T1000 (cell line): ENCODE measurements at regions not wholly inside any gene's neighbourhood (a gene's known extent, or its start where the extent isn't known, plus 50 kb on each side); places are given as distances from the start of the nearest gene placed in this dataset.

Experiments used
- DNase-seq: peaks from one replicate; lab custom pipeline; 2025; ENCODE audit warnings: mixed read lengths; lab: John Stamatoyannopoulos, UW

DNA sequence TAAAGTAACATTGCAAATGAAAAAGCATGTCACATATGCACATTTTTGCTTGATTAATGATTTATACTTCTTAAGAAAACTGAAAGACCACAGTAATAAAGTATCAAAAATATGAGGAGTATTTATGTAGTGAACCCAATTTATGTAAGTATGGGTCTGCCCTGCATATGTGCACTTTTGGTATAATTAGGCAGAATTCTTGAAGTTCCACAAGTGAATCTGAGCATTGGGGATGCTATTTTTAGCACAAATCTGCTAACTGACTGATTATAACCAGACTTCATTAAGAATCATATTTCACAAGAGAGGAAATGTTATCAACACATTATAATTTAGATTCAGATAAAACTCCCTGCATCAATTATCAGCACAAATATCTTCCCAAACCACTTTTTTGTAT lies 407.1 kb upstream of the LRRC4C start:
- DNase-seq, result no peak

DNA sequence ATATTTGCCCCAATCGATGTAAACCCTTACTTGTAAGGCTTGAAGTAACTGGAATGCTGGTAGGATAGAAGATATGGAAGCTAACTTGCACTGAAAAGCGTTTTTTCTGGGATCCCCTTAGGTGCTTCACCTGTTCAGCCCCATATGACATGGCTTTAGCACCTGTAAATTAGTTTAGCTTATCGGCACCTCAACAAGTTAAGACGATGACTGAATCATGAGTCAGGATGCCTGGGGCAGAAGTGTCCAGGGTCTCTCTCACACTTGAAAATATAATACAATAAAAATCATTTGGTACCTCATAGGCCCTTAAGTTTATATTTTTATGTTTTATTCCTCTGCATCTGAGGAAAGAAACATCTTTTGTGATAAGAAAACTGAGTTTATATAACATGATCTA lies 409.2 kb upstream of the LRRC4C start:
- DNase-seq, result no peak

DNA sequence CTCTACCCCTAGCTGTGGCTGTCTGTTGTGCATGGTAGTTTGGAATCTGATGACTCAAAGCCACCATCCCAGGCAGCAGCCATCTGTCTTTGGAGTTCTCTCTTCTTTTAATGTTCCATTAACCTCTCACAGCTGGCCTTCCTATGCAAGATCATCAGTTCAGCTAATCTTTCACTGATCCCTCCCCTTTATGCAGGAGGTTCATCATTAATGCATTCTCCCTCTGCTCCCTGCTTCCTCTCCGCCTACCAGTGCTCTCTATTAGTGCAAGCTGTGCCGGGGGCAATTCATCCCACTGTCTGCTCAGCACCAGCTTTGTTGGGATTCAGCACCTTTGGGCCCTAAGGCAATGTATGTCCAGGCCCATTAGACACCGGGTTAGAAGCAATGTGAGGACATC lies 413.0 kb upstream of the LRRC4C start:
- no peak for DNase-seq

DNA sequence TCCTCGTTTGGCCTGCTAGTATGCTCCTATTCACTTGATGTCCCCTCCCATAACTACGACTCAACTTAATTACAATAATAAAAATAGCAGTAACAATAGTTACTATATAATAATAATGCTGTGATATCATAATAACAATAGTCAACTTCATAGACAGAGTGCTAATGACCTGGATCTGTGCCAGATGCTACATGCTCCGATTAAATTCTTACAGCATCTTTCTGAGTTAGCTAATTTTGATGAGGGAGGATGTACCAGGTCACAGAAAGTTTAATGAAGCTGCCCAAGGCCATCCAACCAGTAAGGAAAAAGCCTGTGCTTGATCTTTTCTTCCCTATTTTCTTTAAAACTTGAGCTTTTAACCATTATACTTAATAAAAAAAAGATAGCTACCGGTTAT lies 413.4 kb upstream of the LRRC4C start:
- no peak for DNase-seq

DNA sequence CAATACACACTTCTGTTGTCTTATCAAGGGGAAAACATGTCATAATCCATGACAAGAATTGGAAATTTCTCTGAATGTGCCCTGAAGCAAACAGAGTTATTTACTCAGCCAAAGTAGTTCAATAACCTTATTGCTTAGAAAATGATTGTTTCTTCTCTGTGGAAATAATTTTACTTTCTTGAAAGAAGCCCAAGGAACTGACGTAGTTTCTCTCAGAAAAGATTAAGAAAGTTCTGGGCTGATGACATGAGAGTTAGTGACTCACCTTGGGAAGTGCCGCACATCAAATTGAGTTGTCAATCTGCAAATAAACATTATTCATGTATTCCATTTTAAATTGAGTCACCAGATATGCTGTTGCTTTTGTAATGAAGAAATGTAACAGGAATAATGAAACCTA lies 418.6 kb upstream of the LRRC4C start:
- no peak for DNase-seq

DNA sequence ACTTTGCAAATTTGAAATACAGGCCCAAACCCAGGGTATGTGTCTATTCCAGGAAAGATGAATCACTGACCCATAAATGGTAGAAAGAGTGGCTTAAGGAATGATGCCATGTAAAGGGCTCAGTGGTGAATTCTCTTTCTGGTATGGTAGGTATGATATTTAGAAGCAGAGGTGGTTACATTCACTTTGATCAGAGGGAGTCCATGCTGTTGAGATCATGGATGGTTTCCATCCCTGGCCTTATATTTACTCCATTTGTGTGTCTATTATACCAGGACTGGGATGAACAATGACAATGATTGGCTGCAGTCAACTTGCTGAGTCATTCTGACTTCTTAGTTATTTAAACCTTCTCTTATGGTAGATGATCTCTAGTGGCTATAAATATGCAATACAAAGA lies 419.8 kb upstream of the LRRC4C start:
- DNase-seq, result peak; percentile 17

DNA sequence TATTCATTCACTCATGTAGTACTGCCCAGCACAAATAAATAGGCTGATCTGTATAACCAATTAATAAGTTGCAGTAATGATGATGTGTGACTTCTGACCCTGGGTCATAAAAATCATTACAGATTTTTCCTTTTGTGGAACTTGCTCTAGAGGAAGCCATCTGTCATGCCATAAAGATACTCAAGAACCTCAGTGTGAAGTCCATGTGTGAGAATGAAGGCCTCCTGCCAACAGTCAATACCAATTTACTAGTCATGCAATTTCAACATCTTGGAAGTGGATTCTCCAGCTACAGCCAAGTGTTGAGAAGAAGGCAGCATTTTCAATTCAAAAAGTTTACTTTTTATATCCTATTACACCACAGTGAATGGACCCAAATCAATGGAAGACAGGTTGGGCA lies 435.6 kb upstream of the LRRC4C start:
- no peak for DNase-seq

DNA sequence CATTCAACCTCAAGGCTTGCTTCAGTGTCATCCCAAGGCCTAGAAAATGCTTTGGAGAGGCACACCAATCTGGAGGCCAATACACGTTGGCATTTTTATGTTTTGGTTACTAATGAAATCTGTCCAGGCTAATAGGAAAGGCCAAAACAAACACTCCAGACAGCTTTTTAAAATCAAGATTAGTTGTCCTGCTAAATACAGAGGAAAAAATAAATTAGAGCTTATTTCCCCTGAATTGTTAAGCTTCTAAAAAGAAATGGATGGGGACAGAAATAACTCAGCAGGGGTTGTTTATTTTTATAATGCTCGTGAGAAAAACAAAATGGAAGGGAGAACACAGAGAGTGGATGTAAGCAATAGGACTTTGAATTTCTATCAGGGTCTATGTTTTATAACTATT lies 438.5 kb upstream of the LRRC4C start:
- DNase-seq, result no peak

DNA sequence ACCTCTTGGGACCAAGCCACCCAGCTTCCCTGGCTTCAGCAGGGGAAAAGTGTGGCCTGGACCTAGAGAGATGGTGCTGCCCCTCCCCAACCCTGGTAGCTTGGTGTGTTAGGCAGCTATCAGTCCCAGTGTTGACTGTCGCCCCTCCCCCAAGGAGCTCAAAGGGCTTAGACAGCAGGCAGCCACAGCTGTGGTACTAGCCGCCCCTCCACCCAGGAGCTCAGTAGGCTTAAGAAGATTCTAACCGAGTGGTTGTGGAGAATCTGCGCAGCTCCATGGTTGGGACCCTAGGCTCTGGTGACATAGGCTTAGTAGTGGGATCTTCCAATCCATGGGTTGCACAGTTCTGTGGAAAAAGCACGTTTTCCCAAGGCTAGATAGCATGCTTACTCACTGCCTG lies 458.4 kb upstream of the LRRC4C start:
- DNase-seq, result no peak

DNA sequence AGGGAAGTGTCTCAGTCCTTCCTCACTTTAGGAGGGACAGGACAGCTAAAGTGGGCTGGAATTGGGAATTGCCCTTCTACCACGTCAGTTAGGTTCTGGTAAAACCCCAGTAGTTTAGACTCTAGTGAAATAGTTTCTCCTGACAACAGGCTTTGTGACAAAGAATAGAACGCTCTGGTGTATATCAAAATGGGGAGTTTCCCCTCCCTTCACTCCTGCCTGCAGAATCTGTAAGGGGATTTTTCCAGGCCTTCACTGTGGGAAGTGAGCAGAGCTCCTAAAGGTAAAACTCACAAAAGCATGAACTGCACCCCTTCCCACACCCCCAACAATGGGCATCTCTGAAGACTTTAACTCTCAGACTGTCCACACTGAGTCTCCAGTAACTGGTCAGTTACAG lies 460.9 kb upstream of the LRRC4C start:
- no peak for DNase-seq

DNA sequence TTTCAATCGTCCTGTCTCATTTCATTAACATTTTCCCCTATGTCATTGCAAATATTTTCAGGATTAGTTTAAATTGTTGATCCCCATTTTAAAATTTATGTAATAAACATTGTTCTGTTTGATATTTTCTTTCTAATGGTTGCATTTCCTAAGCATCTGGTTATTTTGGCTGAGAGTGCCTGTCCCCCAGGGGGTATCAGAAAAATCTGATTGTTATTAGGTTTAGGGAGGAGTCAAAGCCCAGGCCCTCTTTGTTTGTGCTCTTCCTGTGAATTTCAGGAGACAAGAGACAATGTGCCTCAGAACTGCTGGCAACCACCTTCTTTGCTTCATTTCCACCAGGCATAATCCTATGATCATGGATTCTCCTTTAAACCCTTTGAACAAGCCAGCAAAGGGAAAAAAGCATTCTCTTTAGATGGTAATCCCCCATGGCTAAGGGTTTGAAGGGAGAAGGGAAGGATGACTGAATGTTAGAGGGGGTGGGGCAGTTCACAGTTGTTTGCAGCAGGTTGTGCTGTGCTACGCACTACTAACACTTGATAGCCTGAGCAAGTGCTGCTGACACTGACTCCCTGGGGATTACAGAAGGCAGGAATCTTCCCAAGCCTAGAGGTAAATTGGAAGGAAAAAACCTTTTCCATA lies 462.4 kb upstream of the LRRC4C start:
- no peak for DNase-seq

DNA sequence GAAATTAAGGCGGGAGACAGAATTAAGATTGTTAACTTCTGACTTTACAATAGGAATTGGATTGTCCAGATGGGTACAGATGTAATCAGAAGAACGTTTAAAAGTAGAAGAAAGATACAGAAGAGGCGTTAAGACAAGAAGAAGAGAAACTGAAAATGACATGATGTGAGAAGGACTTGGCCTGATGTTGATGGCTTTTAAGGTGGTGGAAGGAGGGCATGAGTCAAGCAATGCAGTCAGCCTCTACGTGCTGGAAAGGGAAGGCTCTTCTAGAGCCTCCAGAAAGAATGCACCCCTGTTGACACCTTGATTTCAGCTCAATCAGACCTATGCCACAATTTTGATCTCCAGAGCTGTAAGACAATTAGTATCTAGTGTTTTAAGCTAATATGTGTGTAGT lies 466.9 kb upstream of the LRRC4C start:
- DNase-seq, result no peak

DNA sequence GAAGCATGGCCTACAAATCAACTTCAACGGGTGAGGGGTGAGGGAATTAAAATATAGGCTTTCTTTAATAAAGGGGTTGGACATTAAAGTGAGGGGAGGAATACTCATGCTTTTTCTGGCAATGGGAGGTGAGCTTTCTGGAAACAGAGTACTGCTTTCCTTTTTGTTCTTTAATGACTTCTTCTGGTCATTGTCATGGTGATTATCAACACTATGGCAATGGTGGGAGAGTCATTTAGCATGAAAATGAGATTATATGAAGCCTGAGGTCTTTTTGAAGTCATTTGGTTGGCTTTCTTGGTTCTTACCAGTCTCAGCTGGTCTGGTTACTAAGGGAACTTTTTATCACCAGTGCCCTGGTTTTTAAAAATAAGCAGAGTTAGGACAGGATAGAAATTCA lies 475.8 kb upstream of the LRRC4C start:
- DNase-seq, result no peak

DNA sequence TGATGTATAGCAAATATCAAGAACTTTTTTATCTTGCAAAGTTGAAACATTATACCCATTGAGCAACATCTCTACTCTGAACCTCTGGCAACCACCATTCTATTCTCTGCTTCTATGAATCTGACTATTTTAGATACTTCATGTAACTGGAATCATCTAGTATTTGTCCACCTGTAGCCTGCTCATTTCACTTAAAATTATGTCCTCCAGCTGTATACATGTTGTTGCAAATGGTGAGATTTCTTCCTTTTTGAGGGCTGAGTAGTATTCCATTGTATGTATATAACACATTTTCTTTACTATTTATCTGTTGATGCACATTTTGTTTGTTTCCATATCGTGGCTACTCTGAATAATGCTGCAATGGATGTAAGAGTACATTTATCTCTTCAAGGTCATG lies 476.3 kb upstream of the LRRC4C start:
- no peak for DNase-seq

DNA sequence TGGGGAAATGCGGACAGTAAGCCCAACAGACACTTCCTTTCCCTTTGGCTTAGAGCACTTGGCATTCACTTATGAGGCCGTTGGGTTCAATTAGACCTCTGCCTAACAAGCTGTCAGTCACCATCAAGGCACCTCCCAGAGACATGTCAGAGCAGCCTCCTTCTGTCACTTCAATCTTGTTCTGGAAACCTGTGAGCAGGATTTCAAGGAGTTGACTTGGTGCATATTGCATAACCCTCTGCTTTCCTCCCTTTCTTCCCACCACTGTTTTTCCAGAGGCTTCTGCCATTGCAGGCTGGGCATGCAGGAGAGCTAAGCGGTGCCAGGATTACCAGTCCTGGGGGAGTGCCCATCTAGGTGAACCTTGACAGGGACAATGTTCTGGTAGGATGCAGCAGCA lies 484.2 kb upstream of the LRRC4C start:
- no peak for DNase-seq

DNA sequence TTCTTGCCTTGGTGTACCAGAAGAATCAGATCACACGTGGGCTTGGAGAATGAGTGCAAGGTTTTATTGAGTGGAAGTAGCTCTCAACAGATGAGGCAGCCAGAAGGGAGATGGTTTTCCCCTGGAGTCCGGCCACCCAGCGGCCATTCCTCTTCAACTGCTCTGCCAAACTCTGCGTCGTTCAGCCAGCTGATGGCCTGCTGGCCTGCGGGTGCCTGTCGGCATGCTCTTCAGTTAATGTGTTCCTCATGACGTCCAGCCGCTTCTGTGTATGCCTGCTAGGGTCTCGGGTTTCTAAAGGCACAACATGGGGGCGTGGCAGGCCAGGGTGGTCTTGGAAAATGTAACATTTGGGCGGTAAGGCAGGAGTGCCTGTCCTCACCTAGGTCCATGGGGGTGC lies 487.9 kb upstream of the LRRC4C start:
- DNase-seq, result no peak

DNA sequence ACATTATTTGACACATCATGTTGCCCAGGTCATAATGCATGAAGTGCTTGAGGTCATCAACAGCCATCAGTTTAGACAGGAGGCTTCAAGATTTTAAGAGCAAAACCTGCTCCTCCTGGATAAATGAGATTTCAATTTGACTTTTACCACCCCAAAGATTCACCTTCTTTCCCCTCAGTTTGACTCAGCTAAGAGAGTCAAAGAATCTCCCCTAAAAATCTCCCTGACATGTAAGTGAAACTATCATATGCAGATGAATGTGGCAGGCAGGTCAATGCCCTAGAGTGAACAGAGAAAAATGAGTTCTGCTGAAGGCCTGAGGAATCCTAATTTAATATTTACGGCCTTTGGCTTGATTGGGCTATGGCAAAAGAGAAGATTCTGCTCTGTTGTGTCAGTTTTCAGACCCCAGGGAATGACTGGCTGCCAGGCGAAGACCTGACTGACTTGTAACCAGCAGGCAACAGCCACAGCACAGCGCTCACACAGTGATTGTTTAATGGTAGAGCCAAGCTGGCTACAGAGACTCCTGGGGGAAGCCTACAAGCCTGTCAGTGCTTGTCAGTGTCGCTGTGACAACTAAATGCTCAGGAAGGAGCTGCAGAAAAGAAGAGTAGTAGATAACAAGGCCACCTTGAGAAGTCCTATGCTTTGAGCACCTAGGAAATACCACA lies 491.2 kb upstream of the LRRC4C start:
- no peak for DNase-seq

DNA sequence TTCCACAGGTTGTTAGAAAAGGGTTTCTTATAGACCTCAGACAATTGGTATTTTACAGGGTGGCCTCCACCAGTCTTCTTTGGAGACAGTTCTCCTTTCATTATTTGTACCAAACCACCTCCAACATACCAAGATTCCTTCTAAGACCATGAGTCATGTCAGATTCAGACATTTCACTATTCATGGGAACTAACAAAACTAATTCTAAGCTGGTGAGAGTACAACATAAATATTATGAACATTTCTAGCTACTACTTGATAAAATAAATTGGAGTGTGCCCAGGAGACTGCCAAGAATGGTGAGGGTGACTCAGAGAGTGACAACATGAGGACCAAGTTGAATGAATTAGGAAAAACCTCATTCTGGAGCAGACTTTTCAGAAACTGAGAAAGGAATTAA lies 494.6 kb upstream of the LRRC4C start:
- DNase-seq, result no peak

DNA sequence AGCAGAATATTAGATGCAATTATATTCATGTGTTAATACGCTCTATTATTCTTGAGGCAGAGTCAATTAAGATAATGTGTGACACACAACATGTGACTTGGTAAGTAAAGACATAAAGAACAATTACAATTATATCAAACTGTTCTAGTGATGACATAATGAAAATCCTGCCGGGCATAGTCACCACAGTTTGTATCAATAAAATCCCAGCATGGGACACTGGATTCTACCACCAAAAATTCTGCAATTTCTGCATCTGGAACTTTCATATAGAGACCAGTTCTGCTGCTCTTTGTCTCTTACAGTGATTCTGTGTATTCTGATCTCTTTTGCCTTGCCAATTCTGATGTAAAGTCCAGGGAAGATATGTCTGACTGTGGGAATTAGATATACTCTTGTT lies 495.6 kb upstream of the LRRC4C start:
- no peak for DNase-seq

DNA sequence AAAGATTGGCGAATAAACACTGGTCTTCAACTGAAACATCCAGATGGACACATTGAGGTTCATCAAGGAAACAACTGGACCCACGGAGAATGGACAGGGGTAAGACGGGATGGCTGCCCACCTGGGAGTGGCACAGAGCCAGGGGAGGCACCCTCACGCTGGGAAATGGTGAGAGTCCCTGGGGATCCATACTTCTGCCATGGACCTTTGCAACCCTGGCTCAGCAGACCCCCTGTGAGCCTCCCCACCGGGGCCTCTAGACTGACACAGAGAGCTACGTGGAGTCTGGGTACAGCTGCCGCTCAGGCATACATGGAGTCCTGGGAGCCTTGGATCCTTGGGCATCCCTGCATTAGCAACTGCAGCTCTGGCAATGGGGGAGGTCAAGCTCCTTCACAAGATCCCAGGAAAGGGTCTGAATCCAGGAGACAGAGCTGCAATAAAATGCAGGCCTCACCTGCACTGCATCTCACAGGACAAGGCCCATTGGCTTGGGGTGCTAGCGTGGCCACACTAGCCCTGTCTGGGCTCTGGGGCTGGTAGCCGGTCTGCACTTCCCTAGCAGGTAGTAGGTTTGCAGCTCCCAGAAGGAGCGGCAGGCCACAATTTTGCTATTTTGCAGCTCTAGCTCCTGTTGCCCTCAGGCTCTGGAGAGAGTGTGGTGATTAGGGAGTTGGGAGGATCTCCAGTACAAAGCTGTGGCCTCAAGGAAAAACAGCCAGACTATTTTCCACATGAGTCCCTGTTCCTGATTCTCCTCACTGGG lies 496.4 kb upstream of the LRRC4C start:
- no peak for DNase-seq

DNA sequence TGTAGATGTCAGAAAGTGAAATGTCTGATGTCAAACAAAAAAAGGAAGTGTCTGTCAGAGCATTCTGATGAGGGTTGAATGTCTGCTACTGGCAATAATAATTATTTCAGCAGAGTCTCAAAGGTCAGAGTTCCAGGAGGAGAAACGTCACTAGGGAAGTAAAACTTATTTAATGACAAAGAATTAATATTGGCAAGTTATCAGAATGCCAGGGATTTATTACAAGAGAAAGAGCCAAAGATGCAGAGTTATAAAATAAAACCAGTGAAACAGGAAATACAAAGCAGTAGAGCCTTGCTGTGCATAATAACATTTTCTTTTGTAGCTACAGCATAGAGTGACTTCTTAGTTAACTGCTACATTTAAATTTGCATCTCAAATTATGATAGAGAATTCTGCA lies 504.0 kb upstream of the LRRC4C start:
- DNase-seq, result no peak

DNA sequence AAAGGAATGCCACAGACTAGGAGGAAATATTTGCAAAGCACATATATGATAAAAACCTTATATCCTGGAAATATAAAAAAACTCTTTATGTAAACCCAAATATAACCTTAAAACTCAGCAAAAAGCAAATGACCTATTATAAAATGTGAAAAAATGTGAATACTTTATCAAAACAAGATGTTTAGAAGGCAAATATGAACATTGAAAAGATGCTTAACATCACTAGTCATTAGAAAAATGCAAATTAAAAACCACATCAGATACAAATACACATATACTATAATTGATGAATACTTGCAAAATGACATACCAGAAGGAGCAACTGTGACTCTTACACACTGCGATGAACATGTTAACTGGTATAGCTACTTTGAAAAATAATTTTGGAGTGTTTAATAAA lies 511.2 kb upstream of the LRRC4C start:
- DNase-seq, result no peak

DNA sequence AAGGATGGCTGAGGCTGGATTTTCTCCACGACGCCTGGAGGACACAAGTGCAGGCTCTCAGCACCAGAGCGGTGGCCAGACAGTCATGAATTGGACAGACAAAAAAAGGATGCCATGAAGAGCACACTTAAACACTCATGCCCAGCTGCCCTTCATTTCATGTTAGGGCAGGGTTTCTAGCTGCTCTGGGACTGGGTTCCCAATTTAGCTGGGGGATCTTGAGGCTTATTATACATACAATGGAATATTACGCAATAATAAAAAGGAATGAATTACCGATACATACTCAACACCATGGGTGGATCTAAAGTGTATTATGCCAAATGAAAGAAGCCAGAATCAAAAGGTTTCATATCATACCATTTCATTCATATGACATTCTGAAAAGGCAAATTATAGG lies 512.1 kb upstream of the LRRC4C start:
- no peak for DNase-seq

DNA sequence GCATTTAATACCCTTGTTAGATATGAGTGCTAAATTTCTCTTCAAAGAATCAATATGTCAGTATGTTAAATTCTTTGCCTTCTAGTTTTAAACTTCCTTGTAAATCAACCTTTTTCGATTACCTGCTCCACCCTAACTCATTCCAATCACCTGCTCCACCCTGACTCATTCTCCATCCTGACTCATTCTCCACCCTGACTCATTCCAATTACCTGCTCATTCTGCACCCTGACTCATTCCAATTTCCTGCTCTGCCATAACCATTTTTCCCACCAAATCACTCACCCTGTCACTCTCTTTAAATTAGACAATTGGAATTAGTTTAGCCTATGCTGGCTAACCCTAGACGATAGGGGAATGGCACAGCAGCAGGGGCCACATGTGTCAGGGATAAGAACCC lies 519.5 kb upstream of the LRRC4C start:
- DNase-seq, result no peak
